ENCODE measurements at regions not wholly inside any gene's neighbourhood (a gene's known extent, or its start where the extent isn't known, plus 50 kb on each side); places are given as distances from the start of the nearest gene placed in this dataset.

DNA sequence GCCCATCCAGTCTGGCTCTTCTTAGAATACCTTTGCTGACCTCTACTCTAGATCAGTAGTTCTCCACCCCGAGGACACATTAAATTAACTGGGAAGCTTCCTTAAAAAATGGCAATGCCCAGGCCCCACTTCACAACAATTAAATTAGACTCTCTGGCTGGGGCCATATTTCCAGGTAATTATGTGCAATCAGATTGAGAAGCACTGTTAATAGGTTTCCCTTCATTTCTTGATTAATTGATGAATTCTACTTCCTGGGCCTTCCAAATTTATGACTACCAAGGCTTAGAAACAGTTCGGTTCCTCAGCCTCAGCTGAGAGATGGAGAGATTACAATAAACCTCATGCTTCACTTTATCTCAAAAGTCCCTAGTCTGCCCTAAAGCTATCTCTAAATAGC, 71.7 kb upstream of the LIMCH1 start:
- DNase-seq = no peak

DNA sequence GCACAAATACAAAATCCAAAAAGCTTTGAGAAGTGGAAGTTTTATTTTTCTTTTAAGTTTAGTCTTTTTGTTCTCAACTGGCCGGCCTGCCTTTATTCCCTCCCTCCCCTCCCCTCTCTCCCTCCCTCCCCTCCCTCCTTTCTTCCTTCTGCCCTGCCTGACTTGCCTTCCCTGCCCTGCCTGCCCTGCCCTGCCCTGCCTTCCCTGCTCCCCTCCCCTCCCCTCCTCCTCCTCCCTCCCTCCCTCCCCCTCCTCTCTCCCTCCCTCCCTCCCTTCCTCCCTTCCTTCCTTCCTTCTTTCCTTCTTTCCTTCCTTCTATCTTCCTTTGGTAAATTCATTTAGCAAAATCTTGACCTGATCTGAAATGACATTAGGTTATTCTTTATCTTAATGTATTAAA, 69.8 kb upstream of the LIMCH1 start:
- DNase-seq = no peak

DNA sequence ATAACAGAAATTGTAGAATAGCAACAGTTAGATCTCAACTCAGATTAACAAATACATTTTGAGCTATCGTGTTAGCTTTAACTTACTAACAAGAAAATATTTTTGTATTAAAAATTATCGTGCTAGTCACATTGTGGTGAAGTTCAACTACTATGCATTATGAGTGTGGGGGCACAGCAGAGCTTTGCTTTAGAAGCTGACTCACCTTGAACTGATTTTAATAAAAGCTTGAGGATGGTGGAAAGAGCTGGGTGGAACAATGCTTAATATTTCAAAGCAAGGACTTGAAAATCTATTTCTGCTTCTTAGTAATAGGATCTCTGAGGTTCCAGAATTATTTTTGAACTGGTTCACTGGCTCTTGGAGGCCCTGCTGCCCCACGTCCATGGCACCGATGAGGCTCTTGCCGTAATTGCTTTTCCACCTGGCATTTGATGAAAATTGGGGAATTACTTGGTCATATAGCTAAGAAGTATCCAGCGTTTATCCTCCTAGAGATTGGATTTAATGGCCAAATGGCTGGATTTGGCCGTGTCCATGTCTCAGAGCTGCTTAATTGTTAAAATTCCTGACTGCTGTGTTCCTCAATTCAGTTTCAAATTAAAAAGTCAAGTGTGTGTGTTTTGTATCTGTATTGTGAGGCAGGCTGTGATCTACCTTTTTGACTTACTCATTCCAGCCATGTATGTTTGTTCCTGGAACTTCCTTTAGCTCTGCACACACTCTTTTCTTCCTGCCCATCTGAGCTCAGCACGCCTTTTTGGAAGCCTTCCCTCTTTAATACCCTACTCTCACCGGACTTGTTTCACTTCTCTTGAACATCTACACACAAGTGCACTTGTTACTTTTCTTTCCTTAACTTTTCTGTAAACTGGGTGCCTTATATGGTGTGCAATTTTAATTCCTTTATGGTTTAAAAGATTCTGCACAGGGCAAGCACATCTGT, 66.6 kb upstream of the LIMCH1 start:
- no peak for DNase-seq

DNA sequence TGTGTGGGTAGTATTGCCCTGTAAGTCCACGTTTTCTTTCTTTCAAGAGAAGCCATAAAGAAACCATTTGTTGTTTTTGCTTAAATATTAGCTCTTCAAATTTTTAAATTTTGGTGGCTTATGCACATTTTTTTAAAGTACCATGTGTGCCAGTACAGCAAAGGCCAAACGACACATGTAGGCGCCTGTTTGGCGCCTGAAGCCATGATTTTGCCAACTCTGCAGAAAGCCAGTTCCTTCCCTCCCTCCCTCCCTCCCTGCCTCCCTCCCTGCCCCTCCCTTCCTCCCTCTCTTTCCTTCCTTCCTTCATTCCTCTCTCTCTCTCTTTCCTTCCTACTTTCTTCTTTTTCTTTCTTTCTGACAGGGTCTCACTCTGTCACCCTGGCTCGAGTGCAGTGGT, 65.9 kb upstream of the LIMCH1 start:
- DNase-seq = no peak

DNA sequence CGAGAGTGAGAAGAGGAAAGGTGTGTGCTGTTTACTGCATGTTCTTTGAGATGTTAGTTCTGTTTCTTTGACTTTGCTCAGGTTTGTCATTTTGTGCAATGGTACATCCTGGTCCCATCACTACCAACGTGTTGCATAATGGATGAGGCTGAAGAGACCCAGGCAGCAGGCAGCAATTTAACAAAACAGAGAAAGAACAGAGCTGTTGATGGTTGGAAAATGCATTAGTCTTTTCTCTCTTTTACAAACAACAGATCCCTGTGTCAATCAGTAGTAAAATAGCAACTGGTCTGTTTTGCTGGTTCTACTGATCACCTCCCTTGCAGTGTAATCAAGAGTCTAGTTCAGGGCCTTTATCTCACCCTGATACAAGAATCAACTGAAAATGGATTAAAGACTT, 64.8 kb upstream of the LIMCH1 start:
- no peak for DNase-seq

DNA sequence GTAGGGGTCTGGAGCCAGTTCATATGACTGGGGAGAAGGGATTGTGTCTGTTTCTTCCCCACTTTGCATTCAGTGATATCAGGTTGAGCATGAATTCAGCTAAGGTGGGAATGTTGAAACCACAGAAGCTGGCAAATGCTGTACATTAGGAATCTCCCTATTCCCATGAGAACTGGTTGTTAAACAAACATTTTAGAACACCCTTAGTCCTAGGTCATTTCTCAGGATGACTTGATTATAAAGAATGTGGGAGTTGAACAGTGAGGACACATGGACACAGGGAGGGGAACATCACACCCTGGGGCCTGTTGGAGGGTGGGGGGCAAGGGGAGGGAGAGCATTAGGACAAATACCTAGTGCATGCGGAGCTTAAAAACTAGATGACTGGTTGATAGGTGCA, 62.6 kb upstream of the LIMCH1 start:
- DNase-seq = no peak

DNA sequence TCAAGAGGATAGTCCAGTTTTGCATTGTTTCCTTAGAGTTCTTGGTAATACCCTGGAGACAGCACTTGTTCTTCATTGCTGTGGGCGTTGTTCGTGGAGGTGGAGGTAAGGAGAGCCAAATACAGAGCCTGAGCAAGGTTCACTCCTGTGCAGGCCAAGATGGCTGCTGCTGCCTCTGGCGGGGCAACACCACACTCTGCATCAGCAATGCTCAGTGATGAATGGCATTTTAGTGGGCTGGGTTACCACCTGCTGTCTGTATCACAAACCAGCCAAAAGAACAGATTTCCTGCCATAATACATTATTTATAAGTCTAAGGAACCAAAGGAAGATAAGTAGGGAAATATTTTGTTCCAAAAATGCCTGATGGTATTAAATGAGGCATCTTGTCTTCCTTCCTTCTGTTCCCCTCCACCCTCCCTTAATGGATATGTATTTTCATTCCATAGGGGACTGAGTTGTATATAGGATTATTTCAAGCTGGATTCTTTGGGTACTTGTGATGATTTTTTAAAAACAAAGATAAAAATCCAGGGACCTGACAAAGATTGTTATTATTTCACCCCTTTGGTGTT, 61.6 kb upstream of the LIMCH1 start:
- no peak for DNase-seq

DNA sequence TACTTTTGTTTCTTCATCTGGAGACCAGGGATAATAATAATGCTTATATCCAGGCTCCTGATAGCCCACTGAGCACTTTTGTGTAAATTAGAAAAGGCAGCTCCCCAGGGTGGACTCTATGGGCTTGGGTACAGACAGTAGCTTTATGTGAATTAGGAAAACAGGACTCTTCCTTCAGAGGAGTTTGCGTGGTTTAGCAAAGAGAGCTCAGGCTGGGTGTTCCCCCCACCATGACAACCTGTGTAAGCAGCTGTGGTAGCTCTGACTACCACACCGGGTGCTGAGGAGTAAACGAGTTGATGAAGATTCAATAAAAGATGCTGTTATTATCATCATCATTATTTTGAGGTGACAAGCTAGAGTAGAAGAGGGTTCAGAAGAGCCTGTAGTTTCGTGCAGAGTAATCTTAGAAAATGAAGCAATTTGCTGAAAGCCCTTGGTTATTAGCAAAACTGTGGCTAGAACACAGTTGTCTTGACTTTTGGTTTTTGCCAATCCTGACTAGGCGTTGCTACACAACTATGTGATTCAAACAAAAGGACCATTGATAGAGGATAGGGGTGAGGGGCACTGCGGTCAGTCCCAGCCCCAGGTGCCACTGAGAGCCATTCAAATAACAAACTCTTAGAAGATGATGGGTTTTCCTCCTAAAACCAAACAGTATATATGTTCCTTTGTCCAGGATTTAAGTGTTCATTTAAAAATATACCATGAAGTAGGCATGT, 60.6 kb upstream of the LIMCH1 start:
- no peak for DNase-seq

DNA sequence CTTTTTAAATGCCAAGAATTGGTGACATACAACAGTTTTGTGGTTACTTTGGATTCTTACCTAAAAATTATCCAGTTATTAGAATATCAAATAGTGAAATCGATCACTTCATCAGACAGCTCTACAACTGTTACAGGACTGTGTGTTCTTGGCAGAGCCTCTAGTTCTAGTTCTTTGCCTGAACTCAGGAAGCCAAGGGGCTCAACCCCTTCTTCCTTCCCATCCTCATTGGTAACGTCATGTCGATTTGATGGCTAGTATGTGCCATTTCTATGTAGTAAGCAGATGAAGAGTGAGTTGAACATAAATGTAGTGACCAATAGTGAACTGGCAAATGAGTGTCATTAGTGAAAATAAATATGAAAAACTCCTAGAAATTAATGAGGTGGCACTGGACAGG, 59.4 kb upstream of the LIMCH1 start:
- no peak for DNase-seq

DNA sequence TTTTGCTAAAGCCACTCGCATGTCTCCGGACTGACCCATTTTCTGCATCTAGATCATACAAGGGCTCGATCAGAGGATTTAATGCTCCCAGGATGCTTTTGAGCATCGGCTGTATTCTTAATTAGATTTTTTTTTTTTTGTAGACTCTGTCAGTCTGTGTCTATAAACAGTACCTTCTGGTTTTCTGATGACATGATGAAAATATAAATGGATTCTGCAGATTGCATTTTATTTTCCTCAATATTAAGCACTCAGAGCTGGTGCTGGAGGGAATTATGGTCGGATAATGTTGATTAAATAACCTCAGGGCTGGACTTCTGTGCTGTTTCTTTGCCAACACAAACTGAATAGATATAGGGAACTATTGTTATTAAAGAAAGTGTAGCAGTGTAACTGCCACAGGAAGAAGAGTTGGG, 57.1 kb upstream of the LIMCH1 start:
- no peak for DNase-seq

DNA sequence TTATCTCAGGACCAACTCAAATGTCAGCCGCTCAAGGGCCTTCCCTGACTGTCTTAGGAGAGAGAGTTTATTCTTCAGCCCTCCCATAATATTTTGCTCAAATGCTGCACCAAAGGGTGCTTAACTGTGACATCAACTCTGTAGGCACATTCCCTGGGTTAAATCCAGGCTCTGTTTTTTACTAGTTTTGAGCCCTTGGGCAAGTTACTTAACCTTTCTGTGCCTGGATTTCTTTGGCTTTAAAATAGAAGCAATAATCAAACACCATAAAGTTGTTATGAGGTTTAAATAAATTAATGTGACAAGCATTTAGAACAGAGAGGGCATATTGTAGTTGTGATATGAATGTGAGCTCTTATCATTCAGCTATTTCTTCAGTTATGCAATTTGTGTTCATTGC, 54.2 kb upstream of the LIMCH1 start:
- no peak for DNase-seq

DNA sequence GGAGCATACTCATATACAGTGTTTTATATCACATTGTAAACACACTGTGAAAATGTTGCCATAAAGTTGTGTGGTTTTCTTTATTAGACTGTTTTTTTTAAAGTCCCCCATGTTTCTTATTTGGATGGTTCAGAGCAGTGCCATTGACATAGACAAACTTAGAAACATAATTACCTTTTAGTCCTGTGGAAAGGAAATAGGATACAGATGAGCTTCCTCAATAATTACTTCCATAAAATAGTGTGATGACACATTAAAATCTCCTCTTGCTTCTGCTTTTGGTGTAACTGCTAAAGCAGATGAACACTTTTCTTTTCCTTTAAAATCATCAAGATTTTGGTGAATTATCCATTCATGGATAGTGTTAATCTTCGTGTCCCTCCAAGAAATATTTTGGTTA, 52.9 kb upstream of the LIMCH1 start:
- DNase-seq = no peak

DNA sequence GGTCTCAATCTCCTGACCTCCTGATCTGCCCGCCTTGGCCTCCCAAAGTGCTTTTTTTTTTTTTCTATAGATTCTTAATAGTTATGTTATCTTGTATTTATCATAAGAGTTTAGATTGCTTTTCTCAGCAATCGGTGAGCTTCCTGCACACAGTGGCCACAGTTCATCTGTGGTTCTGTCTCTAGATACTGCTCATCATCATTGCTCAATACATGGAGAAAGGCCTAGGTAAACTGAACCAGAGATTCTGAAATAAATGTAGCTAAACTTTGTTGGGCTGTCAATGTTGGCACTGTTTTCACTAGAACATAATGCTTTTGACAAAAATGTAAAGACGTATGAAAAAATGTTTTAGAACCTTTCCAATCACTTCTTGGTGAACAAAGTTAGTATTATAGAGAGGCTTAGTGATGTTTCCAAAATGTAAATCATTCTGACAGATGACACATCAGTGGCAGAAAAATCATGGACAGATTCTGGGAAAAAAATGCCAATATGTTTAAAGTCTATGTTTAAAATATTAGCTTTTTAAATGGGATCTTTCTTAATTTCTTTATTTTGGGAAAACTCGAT, 50.0 kb upstream of the LIMCH1 start:
- DNase-seq = no peak

Data from cerebellar nuclear complex (tissue), 1 donor.